ENCODE measurements at regions not wholly inside any gene's neighbourhood (a gene's known extent, or its start where the extent isn't known, plus 50 kb on each side); places are given as distances from the start of the nearest gene placed in this dataset.

- no peak for DNase-seq
Measured at GRCh38 chr13:55483626-55484158, 1657.0 kb upstream of the PRR20A start.

GRCh38 chr13:55493297-55493696, 1647.4 kb upstream of the PRR20A start:
- 89 to 90% methylated on average over 3 of the region's 3 CpGs for WGBS, 2 donors
- no peak for DNase-seq
- Histone ChIP-seq H3K4me1 (no peaks in the 10 kb centered on the region), H3K27me3 (no peaks in the 10 kb centered on the region), H3K9me3 (no peaks in the 10 kb centered on the region), H3K4me3 (replicated peaks in 1 of 3) (no peak overlapping the region), H3K36me3 (no peaks in the 10 kb centered on the region), H3K27ac (no peak overlapping the region)
- intact Hi-C loops (cut with DNase I), result no loop called here
- no peak for TF ChIP-seq POLR2A (IDR thresholded peaks at IDR 0.05)
- TF ChIP-seq CTCF (IDR thresholded peaks at IDR 0.05), result no peak

More at GRCh38 chr13:55483626-55484158, 1657.0 kb upstream of the PRR20A start:
- intact Hi-C loops (cut with DNase I), result no loop called here
- WGBS, 2 donors, result 80 to 81% methylated on average over 3 of the region's 3 CpGs
- Histone ChIP-seq H3K4me1 (no peaks in the 10 kb centered on the region), H3K27me3 (no peaks in the 10 kb centered on the region), H3K4me3 (replicated peaks in 1 of 3) (no peak overlapping the region), H3K9me3 (no peaks in the 10 kb centered on the region), H3K27ac (no peak overlapping the region), H3K36me3 (no peaks in the 10 kb centered on the region)
- no peak for TF ChIP-seq CTCF (IDR thresholded peaks at IDR 0.05)
- no peak for TF ChIP-seq POLR2A (IDR thresholded peaks at IDR 0.05)

- WGBS, 2 donors, result 71 to 76% methylated on average over 3 of the region's 3 CpGs
- TF ChIP-seq POLR2A (IDR thresholded peaks at IDR 0.05), result no peak
- no peak for TF ChIP-seq CTCF (IDR thresholded peaks at IDR 0.05)
- no peak overlapping the region for H3K4me3 ChIP-seq (replicated peaks in 1 of 3)
Measured at GRCh38 chr13:55497486-55497885, 1643.2 kb upstream of the PRR20A start.

GRCh38 chr13:55500694-55501093, 1640.0 kb upstream of the PRR20A start:
- WGBS, 2 donors, result 81 to 93% methylated on average over 2 of the region's 2 CpGs
- no peak for DNase-seq
- Histone ChIP-seq H3K27me3 (no peaks in the 10 kb centered on the region), H3K4me3 (replicated peaks in 1 of 3) (no peak overlapping the region), H3K36me3 (no peaks in the 10 kb centered on the region), H3K9me3 (no peaks in the 10 kb centered on the region), H3K4me1 (no peaks in the 10 kb centered on the region), H3K27ac (no peak overlapping the region)
- intact Hi-C loops (cut with DNase I), result no loop called here
- TF ChIP-seq POLR2A (IDR thresholded peaks at IDR 0.05), result no peak
- TF ChIP-seq CTCF (IDR thresholded peaks at IDR 0.05), result no peak

More at GRCh38 chr13:55497486-55497885, 1643.2 kb upstream of the PRR20A start:
- Histone ChIP-seq H3K27ac (no peak overlapping the region), H3K36me3 (no peaks in the 10 kb centered on the region), H3K4me1 (no peaks in the 10 kb centered on the region), H3K9me3 (no peaks in the 10 kb centered on the region), H3K27me3 (no peaks in the 10 kb centered on the region)
- no peak for DNase-seq
- intact Hi-C loops (cut with DNase I), result no loop called here

GRCh38 chr13:55516610-55517009, 1624.1 kb upstream of the PRR20A start:
- H3K4me3 ChIP-seq (replicated peaks in 1 of 3), result no peak overlapping the region
- H3K4me1 ChIP-seq, result no peaks in the 10 kb centered on the region
- TF ChIP-seq CTCF (IDR thresholded peaks at IDR 0.05), result no peak
- TF ChIP-seq POLR2A (IDR thresholded peaks at IDR 0.05), result no peak
- H3K36me3 ChIP-seq, result no peaks in the 10 kb centered on the region
- H3K9me3 ChIP-seq, result no peaks in the 10 kb centered on the region
- H3K27ac ChIP-seq, result no peak overlapping the region
- 69 to 72% methylated on average over 1 of the region's 1 CpG for WGBS, 2 donors
- DNase-seq, result no peak
- intact Hi-C loops (cut with DNase I), result no loop called here
- no peaks in the 10 kb centered on the region for H3K27me3 ChIP-seq

Measured in thyroid gland (tissue), 4 donors.